ENCODE measurements at regions not wholly inside any gene's neighbourhood (a gene's known extent, or its start where the extent isn't known, plus 50 kb on each side); places are given as distances from the start of the nearest gene placed in this dataset.
A peak's percentile ranks its signal among the peaks of the same experiment; 100 is the strongest.

DNA sequence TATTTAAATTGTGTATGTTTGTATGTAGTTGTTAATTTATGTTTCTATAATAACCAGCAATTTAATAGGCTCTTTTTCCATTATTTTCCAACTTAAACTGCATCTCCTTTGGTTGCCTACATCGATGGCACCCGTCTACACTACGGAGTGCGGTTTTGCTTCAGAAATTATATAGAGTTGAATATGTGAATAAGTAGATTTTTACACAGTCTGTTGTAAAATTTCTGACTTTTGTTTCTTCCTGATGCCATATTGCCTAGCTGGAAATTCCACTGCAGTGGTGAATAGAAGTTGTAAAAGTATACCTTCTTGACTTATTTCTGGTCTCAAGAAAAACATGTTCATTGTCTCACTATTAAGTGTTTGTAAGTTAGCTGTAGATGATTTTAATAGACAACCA lies 404.1 kb upstream of the EPHA7 start:
- no peak for TF ChIP-seq EP300 (IDR thresholded peaks at IDR 0.05; ENCODE audit: borderline replicate concordance)
- TF ChIP-seq FOXM1 (IDR thresholded peaks at IDR 0.05; ENCODE audit: borderline replicate concordance, low read depth), result no peak
- no peak for TF ChIP-seq ZBTB7A (IDR thresholded peaks at IDR 0.05; ENCODE audit: low read depth)
- no peak for TF ChIP-seq USF1 (IDR thresholded peaks at IDR 0.05)
- no peak for TF ChIP-seq EGR1 (IDR thresholded peaks at IDR 0.05)
- TF ChIP-seq YY1 (IDR thresholded peaks at IDR 0.05; ENCODE audit: low read depth), result no peak
- TF ChIP-seq TCF12 (IDR thresholded peaks at IDR 0.05; ENCODE audit: low read depth), result no peak
- TF ChIP-seq, protein P1, sequence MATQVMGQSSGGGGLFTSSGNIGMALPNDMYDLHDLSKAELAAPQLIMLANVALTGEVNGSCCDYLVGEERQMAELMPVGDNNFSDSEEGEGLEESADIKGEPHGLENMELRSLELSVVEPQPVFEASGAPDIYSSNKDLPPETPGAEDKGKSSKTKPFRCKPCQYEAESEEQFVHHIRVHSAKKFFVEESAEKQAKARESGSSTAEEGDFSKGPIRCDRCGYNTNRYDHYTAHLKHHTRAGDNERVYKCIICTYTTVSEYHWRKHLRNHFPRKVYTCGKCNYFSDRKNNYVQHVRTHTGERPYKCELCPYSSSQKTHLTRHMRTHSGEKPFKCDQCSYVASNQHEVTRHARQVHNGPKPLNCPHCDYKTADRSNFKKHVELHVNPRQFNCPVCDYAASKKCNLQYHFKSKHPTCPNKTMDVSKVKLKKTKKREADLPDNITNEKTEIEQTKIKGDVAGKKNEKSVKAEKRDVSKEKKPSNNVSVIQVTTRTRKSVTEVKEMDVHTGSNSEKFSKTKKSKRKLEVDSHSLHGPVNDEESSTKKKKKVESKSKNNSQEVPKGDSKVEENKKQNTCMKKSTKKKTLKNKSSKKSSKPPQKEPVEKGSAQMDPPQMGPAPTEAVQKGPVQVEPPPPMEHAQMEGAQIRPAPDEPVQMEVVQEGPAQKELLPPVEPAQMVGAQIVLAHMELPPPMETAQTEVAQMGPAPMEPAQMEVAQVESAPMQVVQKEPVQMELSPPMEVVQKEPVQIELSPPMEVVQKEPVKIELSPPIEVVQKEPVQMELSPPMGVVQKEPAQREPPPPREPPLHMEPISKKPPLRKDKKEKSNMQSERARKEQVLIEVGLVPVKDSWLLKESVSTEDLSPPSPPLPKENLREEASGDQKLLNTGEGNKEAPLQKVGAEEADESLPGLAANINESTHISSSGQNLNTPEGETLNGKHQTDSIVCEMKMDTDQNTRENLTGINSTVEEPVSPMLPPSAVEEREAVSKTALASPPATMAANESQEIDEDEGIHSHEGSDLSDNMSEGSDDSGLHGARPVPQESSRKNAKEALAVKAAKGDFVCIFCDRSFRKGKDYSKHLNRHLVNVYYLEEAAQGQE (IDR thresholded peaks at IDR 0.05; ENCODE audit: low read depth), result no peak
- TF ChIP-seq TAF1 (IDR thresholded peaks at IDR 0.05; ENCODE audit: low read depth), result no peak
- no peak for TF ChIP-seq MAX (IDR thresholded peaks at IDR 0.05)
- no peak for TF ChIP-seq TEAD4 (IDR thresholded peaks at IDR 0.05)
- no peak for TF ChIP-seq RAD21 (IDR thresholded peaks at IDR 0.05; ENCODE audit: low read depth)
- TF ChIP-seq CEBPB (IDR thresholded peaks at IDR 0.05), result no peak
- no peak for TF ChIP-seq NFIC (IDR thresholded peaks at IDR 0.05)
- TF ChIP-seq CREB1 (IDR thresholded peaks at IDR 0.05; ENCODE audit: low read depth), result no peak

DNA sequence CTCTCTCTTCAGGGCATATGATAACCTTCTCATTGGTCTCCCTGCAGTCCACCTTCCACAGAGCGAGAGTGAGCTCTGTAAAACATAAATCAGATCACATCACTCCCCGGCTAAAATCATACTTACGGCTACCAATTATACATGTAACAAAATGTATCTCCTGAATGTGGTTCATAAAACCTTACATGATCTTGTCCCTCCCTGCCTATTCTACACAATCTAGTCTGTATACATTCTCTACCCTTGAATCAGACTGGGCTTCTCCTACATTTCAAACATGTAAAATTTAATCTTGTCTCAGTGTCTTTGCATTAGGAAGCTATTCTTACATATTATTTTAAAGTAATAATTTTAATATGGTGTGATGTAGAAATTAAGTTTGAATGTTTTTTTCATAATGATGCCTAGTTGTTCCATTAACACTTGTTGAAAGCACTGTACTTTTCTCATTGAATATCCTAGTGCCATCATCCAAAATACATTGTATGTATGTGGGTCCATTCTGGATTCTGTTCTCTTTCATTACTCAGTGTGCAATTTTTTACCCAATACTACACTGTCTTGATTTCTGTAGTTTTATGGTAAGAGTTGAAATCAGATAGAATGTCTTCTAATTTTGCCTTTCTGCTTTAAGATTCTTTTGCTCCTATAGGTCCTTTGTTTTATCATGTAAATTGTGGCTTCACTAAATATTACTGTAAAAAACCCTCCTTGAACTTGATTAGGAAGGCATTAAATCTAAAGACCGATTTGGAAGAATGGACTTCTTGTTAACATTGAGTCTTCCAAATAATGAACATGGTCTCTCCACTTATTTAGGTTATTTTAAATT lies 403.3 kb upstream of the EPHA7 start:
- no peak for TF ChIP-seq NFIC (IDR thresholded peaks at IDR 0.05)
- TF ChIP-seq YY1 (IDR thresholded peaks at IDR 0.05; ENCODE audit: low read depth), result no peak
- no peak for TF ChIP-seq TCF12 (IDR thresholded peaks at IDR 0.05; ENCODE audit: low read depth)
- TF ChIP-seq, protein P1 (IDR thresholded peaks at IDR 0.05; ENCODE audit: low read depth), result no peak

DNA sequence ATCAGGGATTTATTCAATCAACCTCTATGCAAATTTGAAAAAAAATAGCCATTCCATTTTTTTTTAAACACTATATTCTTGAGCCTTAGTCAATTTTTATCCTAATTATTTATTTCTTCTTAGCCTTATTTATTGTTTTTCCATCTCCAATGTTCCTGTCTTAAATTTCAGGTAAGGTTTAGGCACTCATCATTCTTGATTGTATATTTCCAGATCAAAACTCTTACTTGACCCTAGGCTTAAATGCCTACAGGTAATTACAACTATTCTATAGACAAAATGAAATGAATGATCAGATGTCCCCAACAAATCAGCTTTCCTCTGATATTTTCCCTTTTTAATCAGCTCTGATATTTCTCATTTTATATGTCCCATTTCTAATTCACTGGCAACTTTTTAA lies 402.6 kb upstream of the EPHA7 start:
- no peak for TF ChIP-seq TCF12 (IDR thresholded peaks at IDR 0.05; ENCODE audit: low read depth)
- no peak for TF ChIP-seq ZBTB7A (IDR thresholded peaks at IDR 0.05; ENCODE audit: low read depth)
- TF ChIP-seq YY1 (IDR thresholded peaks at IDR 0.05; ENCODE audit: low read depth), result no peak
- TF ChIP-seq EGR1 (IDR thresholded peaks at IDR 0.05), result no peak
- TF ChIP-seq RAD21 (IDR thresholded peaks at IDR 0.05; ENCODE audit: low read depth), result no peak
- TF ChIP-seq CREB1 (IDR thresholded peaks at IDR 0.05; ENCODE audit: low read depth), result no peak

GRCh38 chr6:93820465-93821082 lies 401.2 kb upstream of the EPHA7 start:
- no peak for TF ChIP-seq TEAD4 (IDR thresholded peaks at IDR 0.05)
- no peak for TF ChIP-seq TAF1 (IDR thresholded peaks at IDR 0.05; ENCODE audit: low read depth)
- no peak for TF ChIP-seq CEBPB (IDR thresholded peaks at IDR 0.05)
- no peak for TF ChIP-seq YY1 (IDR thresholded peaks at IDR 0.05; ENCODE audit: low read depth)

DNA sequence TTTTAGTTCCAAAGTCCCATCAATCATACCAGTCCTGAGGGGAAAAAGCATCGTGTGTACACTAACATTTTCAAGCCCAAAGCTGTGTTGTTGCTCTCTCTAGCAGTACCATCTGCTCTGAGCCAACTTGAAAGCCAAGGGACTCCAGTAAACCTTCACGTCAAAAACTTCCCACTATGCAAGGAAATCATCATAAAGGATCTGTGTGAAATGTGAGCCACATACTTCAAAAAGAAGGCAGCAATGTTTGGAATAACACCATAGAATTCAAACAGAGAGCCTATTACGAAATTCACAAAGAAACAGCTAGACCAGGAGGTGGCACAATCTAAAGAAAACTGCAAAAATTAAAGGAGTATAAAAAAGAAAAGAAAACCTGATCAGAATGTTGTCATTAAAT lies 399.8 kb upstream of the EPHA7 start:
- TF ChIP-seq ZBTB7A (IDR thresholded peaks at IDR 0.05; ENCODE audit: low read depth) (no peak), CEBPB (IDR thresholded peaks at IDR 0.05) (0 out of 2 replicates have a peak, but pooled peaks have one; percentile 57)

- no peak for TF ChIP-seq RAD21 (IDR thresholded peaks at IDR 0.05; ENCODE audit: low read depth)
Measured at GRCh38 chr6:93817937-93818336, 398.6 kb upstream of the EPHA7 start.

- TF ChIP-seq CREB1 (IDR thresholded peaks at IDR 0.05; ENCODE audit: low read depth), result no peak
- no peak for TF ChIP-seq ZBTB7A (IDR thresholded peaks at IDR 0.05; ENCODE audit: low read depth)
- no peak for TF ChIP-seq CEBPB (IDR thresholded peaks at IDR 0.05)
- no peak for TF ChIP-seq EP300 (IDR thresholded peaks at IDR 0.05; ENCODE audit: borderline replicate concordance)
- TF ChIP-seq USF1 (IDR thresholded peaks at IDR 0.05), result no peak
- TF ChIP-seq TAF1 (IDR thresholded peaks at IDR 0.05; ENCODE audit: low read depth), result no peak
- TF ChIP-seq, protein P1 (IDR thresholded peaks at IDR 0.05; ENCODE audit: low read depth), result no peak
- TF ChIP-seq TEAD4 (IDR thresholded peaks at IDR 0.05), result no peak
- TF ChIP-seq RAD21 (IDR thresholded peaks at IDR 0.05; ENCODE audit: low read depth), result no peak
- TF ChIP-seq YY1 (IDR thresholded peaks at IDR 0.05; ENCODE audit: low read depth), result no peak
- TF ChIP-seq NFIC (IDR thresholded peaks at IDR 0.05), result no peak
- TF ChIP-seq FOXM1 (IDR thresholded peaks at IDR 0.05; ENCODE audit: borderline replicate concordance, low read depth), result no peak
- no peak for TF ChIP-seq TCF12 (IDR thresholded peaks at IDR 0.05; ENCODE audit: low read depth)
- TF ChIP-seq MAX (IDR thresholded peaks at IDR 0.05), result no peak
Measured at GRCh38 chr6:93806409-93807270, 387.3 kb upstream of the EPHA7 start.
